ENCODE measurements at regions not wholly inside any gene's neighbourhood (a gene's known extent, or its start where the extent isn't known, plus 50 kb on each side); places are given as distances from the start of the nearest gene placed in this dataset.

- TF ChIP-seq POLR2A (IDR thresholded peaks at IDR 0.05) (no peak), CTCF (IDR thresholded peaks at IDR 0.05) (no peak)
These were observed 88.1 kb downstream of the RSPH3 start for GRCh38 chr6:158911746-158912480.
